ENCODE measurements at regions not wholly inside any gene's neighbourhood (a gene's known extent, or its start where the extent isn't known, plus 50 kb on each side); places are given as distances from the start of the nearest gene placed in this dataset.

- TF ChIP-seq CTCF (conservative IDR thresholded peaks at IDR 0.05), result no peak
- TF ChIP-seq EZH2 (IDR thresholded peaks at IDR 0.05; ENCODE audit: low read depth), result no peak
Measured at GRCh38 chrX:35626124-35626523, 172.0 kb upstream of the MAGEB16 start.
